ENCODE measurements at regions not wholly inside any gene's neighbourhood (a gene's known extent, or its start where the extent isn't known, plus 50 kb on each side); places are given as distances from the start of the nearest gene placed in this dataset.

DNA sequence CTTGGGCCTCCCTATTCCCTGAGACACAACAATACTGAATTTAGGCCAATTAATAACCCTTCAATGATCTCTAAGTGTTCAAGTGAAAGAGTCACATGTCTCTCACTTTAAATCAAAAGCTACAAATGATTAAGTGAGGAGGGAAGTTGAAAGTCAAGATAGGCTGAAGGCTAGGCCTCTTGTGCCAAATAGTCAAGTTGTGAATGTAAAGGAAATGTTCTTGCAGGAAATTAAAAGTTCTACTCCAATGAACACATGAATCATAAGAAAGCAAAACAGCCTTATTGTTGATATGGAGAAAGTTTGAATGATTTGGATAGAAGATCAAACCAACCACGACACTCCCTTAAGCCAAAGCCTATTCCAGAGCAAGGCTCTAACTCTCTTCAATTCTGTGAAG is 286.9 kb downstream of the MEIS1 start:
- Histone ChIP-seq H3K27me3 (no peaks in the 10 kb centered on the region), H3K27ac (replicated peaks in 1 of 4) (no peak overlapping the region), H3K4me1 (no peaks in the 10 kb centered on the region), H3K4me3 (no peak overlapping the region), H3K36me3 (no peaks in the 10 kb centered on the region), H3K9me3 (no peaks in the 10 kb centered on the region)
- intact Hi-C loops (cut with DNase I) = no loop called here
- TF ChIP-seq POLR2A (IDR thresholded peaks at IDR 0.05; ENCODE audit: low read depth) (no peak), EP300 (IDR thresholded peaks at IDR 0.05) (no peak), POLR2AphosphoS5 (IDR thresholded peaks at IDR 0.05) (no peak), CTCF (IDR thresholded peaks at IDR 0.05) (no peak)
- no peak for DNase-seq (ENCODE audit: extremely low spot score)
- 95% methylated on average over 1 of the region's 1 CpG for WGBS

DNA sequence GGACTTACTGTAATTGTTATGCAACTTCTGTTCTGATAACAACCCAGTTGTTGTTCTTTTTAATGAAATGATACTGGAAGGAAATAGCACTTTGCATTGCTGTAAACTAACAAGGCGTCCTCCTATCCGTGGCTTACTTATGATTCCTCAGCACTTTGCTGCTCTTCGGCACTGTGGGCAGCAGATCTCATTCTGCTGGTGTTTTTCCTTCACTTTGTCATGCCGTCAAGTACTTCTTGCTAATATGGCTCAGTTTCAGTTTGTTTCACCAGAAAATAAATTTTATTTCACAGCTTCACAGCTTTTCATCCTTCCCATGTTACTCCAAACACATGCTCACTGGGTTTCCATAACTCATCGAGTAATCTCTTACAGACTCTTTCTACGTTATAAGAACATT is 289.3 kb downstream of the MEIS1 start:
- Histone ChIP-seq H3K36me3 (no peaks in the 10 kb centered on the region), H3K4me1 (peaks cover 0 to 1% (median under 1%) of the 10 kb centered on the region in 4 donors), H3K27ac (replicated peaks in 1 of 4) (no peak overlapping the region), H3K27me3 (no peaks in the 10 kb centered on the region), H3K4me3 (no peak overlapping the region), H3K9me3 (no peaks in the 10 kb centered on the region)
- intact Hi-C loops (cut with DNase I) = no loop called here
- no peak for DNase-seq (ENCODE audit: extremely low spot score)
- WGBS = 78% methylated on average over 6 of the region's 6 CpGs
- TF ChIP-seq EP300 (IDR thresholded peaks at IDR 0.05) (no peak), POLR2A (IDR thresholded peaks at IDR 0.05; ENCODE audit: low read depth) (no peak), CTCF (IDR thresholded peaks at IDR 0.05) (no peak)

- 67% methylated on average over 6 of the region's 6 CpGs for WGBS
- DNase-seq (ENCODE audit: extremely low spot score) = no peak
- Histone ChIP-seq H3K36me3 (no peaks in the 10 kb centered on the region), H3K27me3 (no peaks in the 10 kb centered on the region), H3K9me3 (no peaks in the 10 kb centered on the region), H3K4me1 (peaks cover 0 to 13% (median 5%) of the 10 kb centered on the region in 4 donors), H3K4me3 (no peak overlapping the region), H3K27ac (replicated peaks in 1 of 4) (no peak overlapping the region)
- intact Hi-C loops (cut with DNase I) = no loop called here
- TF ChIP-seq CTCF (IDR thresholded peaks at IDR 0.05) = no peak
- TF ChIP-seq POLR2AphosphoS5 (IDR thresholded peaks at IDR 0.05) = no peak
- no peak for TF ChIP-seq POLR2A (IDR thresholded peaks at IDR 0.05; ENCODE audit: low read depth)
- TF ChIP-seq EP300 (IDR thresholded peaks at IDR 0.05) = no peak
Observed at GRCh38 chr2:66729416-66730330, 294.7 kb downstream of the MEIS1 start.

DNA sequence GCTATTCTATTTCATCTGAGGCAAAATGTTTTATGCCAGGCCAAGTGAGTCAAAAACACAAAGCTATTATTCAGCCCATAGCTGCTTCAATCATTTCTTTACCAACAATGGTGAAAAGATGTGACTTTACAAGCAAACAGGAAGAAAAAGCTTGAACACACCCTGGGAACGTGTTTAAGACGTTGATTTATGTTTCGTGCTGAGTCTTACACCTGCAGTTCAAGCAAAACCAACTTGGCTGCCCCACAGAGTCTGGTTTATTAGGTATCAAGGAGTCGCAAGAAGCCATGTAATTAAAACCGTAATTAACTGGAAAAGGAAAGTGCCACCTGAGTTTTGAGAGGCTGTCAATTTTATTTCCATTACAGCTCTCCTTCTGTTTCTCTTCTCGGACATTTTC is 295.5 kb downstream of the MEIS1 start:
- no peak overlapping the region for H3K27ac ChIP-seq (replicated peaks in 1 of 4)
- TF ChIP-seq POLR2A (IDR thresholded peaks at IDR 0.05; ENCODE audit: low read depth) (no peak), EP300 (IDR thresholded peaks at IDR 0.05) (no peak), CTCF (IDR thresholded peaks at IDR 0.05) (no peak), POLR2AphosphoS5 (IDR thresholded peaks at IDR 0.05) (no peak)
- 88% methylated on average over 6 of the region's 6 CpGs for WGBS

More for the DNA sequence above, 295.5 kb downstream of the MEIS1 start:
- intact Hi-C loops (cut with DNase I) = no loop called here
- H3K4me1 ChIP-seq = peaks cover 0 to 13% (median 5%) of the 10 kb centered on the region in 4 donors
- H3K4me3 ChIP-seq = no peak overlapping the region
- no peaks in the 10 kb centered on the region for H3K9me3 ChIP-seq
- H3K27me3 ChIP-seq = no peaks in the 10 kb centered on the region
- DNase-seq (ENCODE audit: extremely low spot score) = no peak
- H3K36me3 ChIP-seq = no peaks in the 10 kb centered on the region

Data from esophagus muscularis mucosa (tissue), 4 donors.